GM12878 (cell line): ENCODE measurements at regions not wholly inside any gene's neighbourhood (a gene's known extent, or its start where the extent isn't known, plus 50 kb on each side); places are given as distances from the start of the nearest gene placed in this dataset.

Experiments
- ATAC-seq: fragments of 200-7000 bp; cut with Tn5 transposase; 3 replicates; pipeline ENCODE4 v1.9.1; 2020; ENCODE audit warnings: mild to moderate bottlenecking, moderate library complexity
- BruUV-seq: library from RNA; stranded (reverse); fragments of 400-500 nt; replicated peaks from 2 replicates; lab custom pipeline; 2021; lab: Mats Ljungman, UMichigan
- CTCF ChIA-PET: fragments of 300-600 bp; sonication (Branson Sonifier 250); formaldehyde crosslinking; extraction: SDS; loops from one replicate; lab custom pipeline; 2021; ENCODE audit warnings: inconsistent platforms; lab: Yijun Ruan, JAX
- POLR2A ChIA-PET: fragments of 350-600 bp; formaldehyde crosslinking; extraction: SDS; loops from one replicate; lab custom pipeline; 2021; ENCODE audit warnings: inconsistent platforms; lab: Charles Lee
- RAD21 ChIA-PET: fragments of 300-600 bp; sonication (Branson Sonifier 250); formaldehyde crosslinking; loops from one replicate; lab custom pipeline; 2023; ENCODE audit warnings: antibody characterized with exemption; ENCODE audit not compliant: unreplicated experiment; lab: Charles Lee
- SMC1A ChIA-PET: fragments of 300-600 bp; sonication (Branson Sonifier 250); formaldehyde crosslinking; loops from one replicate; lab custom pipeline; 2023; ENCODE audit not compliant: unreplicated experiment, uncharacterized antibody; lab: Charles Lee
- DNase-seq: peaks from one replicate; pipeline ENCODE4 v3.0.0-alpha.2; 2011; ENCODE audit warnings: low read depth, low spot score
- FAIRE-seq: peaks from 3 replicates; lab custom pipeline; 2011; peaks lifted over from hg19 to GRCh38; lab: Jason Lieb, UNC
- H2AFZ ChIP-seq: 2 replicates; pipeline ENCODE4 v1.6.0; 2011; ENCODE audit warnings: low read depth, low read length, control low read depth; ENCODE audit not compliant: control insufficient read depth
- H3K27ac ChIP-seq: 2 replicates; pipeline ENCODE4 v1.5.1; 2011; ENCODE audit warnings: control low read depth; ENCODE audit not compliant: control insufficient read depth, insufficient read depth
- H3K27me3 ChIP-seq, 2 experiments: replicated peaks in 1 of 2; 2 replicates each; pipeline versions ENCODE4 v1.6.0 to v1.6.1; 2011; ENCODE audit warnings: low read length in 1 of 2; ENCODE audit not compliant: control insufficient read depth in 2 of 2, insufficient read depth in 2 of 2
- H3K36me3 ChIP-seq, 2 experiments: 2 replicates each; pipeline ENCODE4 v1.5.1; 2011; ENCODE audit warnings: low read length in 1 of 2; ENCODE audit not compliant: control insufficient read depth in 2 of 2, insufficient read depth in 2 of 2
- H3K4me1 ChIP-seq: 2 replicates; pipeline ENCODE4 v1.6.1; 2011; ENCODE audit warnings: mild to moderate bottlenecking, low read length, moderate library complexity, mixed read lengths; ENCODE audit not compliant: control insufficient read depth, insufficient read depth
- H3K4me2 ChIP-seq: 2 replicates; pipeline ENCODE4 v1.6.0; 2011; ENCODE audit warnings: control low read depth; ENCODE audit not compliant: control insufficient read depth, insufficient read depth
- H3K4me3 ChIP-seq: fragments of 200-600 bp; sonication (generic); 2 replicates; pipeline ENCODE4 v1.5.1; 2016
- H3K79me2 ChIP-seq: 2 replicates; pipeline ENCODE4 v1.6.0; 2011; ENCODE audit warnings: low read length; ENCODE audit not compliant: control insufficient read depth, insufficient read depth
- H3K9ac ChIP-seq: 2 replicates; pipeline ENCODE4 v1.8.0; 2011; ENCODE audit warnings: low read length, control low read depth, mixed read lengths; ENCODE audit not compliant: control insufficient read depth, insufficient read depth
- H3K9me3 ChIP-seq: replicated peaks from 3 replicates; pipeline ENCODE4 v1.5.1; 2011; ENCODE audit warnings: mild to moderate bottlenecking, low read length; ENCODE audit not compliant: control insufficient read depth, insufficient read depth
- H4K20me1 ChIP-seq: 2 replicates; pipeline ENCODE4 v1.6.0; 2011; ENCODE audit not compliant: control insufficient read depth, insufficient read depth
- ATF2 ChIP-seq: IDR thresholded peaks from 2 replicates; pipeline ENCODE4 v1.6.1; 2012; ENCODE audit warnings: low read length, inconsistent platforms
- BMI1 ChIP-seq: fragments of 450-650 bp; IDR thresholded peaks from 2 replicates; pipeline ENCODE4 v1.6.1; 2016; ENCODE audit warnings: mild to moderate bottlenecking, moderate library complexity, borderline replicate concordance
- CUX1 ChIP-seq: IDR thresholded peaks from 2 replicates; pipeline ENCODE4 v1.6.1; 2012; ENCODE audit warnings: improper control_type of control experiment, low read depth, low read length; ENCODE audit not compliant: insufficient replicate concordance
- EED ChIP-seq: sonication (generic); IDR thresholded peaks from 2 replicates; pipeline ENCODE4 v1.6.1; 2016; ENCODE audit warnings: antibody characterized with exemption, low read depth
- EZH2 ChIP-seq: IDR thresholded peaks from 2 replicates; pipeline ENCODE4 v1.6.1; 2012; ENCODE audit warnings: low read depth, mild to moderate bottlenecking, control low read depth, inconsistent platforms, low read length, borderline replicate concordance; ENCODE audit not compliant: control insufficient read depth
- FOXM1 ChIP-seq: IDR thresholded peaks from 2 replicates; pipeline ENCODE4 v1.6.1; 2012; ENCODE audit warnings: low read depth, mild to moderate bottlenecking, inconsistent platforms, low read length, moderate library complexity
- HDAC6 ChIP-seq: fragments of 200-600 bp; sonication (generic); IDR thresholded peaks from one replicate; pipeline ENCODE4 v1.8.0; 2017; ENCODE audit warnings: antibody characterized with exemption; ENCODE audit not compliant: unreplicated experiment
- KDM1A ChIP-seq: fragments of 200-600 bp; sonication (generic); IDR thresholded peaks from 2 replicates; pipeline ENCODE4 v1.6.1; 2016; ENCODE audit warnings: borderline replicate concordance
- MEF2A ChIP-seq: IDR thresholded peaks from 2 replicates; pipeline ENCODE4 v1.6.1; 2011; ENCODE audit warnings: low read depth, mild to moderate bottlenecking, low read length, moderate library complexity; ENCODE audit not compliant: insufficient read depth
- MLLT1 ChIP-seq: fragments of 450-650 bp; IDR thresholded peaks from 2 replicates; pipeline ENCODE4 v1.6.1; 2016; ENCODE audit warnings: mild to moderate bottlenecking
- MYB ChIP-seq: fragments of 150-350 bp; IDR thresholded peaks from 2 replicates; pipeline ENCODE4 v1.6.1; 2014; ENCODE audit warnings: mild to moderate bottlenecking, low read depth, low read length, borderline replicate concordance
- POLR2AphosphoS2 ChIP-seq: IDR thresholded peaks from 2 replicates; pipeline ENCODE4 v1.6.1; 2011; ENCODE audit warnings: low read depth, mild to moderate bottlenecking, low read length, improper control_type of control experiment, moderate library complexity
- RBBP5 ChIP-seq: fragments of 200-600 bp; sonication (generic); conservative IDR thresholded peaks from 2 replicates; pipeline ENCODE4 v1.6.1; 2016
- SUPT20H ChIP-seq: IDR thresholded peaks from 2 replicates; pipeline ENCODE4 v1.6.1; 2011; ENCODE audit warnings: low read depth, mild to moderate bottlenecking, low read length, moderate library complexity, borderline replicate concordance; ENCODE audit not compliant: control insufficient read depth
- TAF1 ChIP-seq: IDR thresholded peaks from 2 replicates; pipeline ENCODE4 v1.6.1; 2011; ENCODE audit warnings: mild to moderate bottlenecking, low read depth, low read length, borderline replicate concordance
- WRNIP1 ChIP-seq: IDR thresholded peaks from 2 replicates; pipeline ENCODE4 v1.6.1; 2011; ENCODE audit warnings: low read depth, low read length, improper control_type of control experiment, borderline replicate concordance
- WGBS: methylation state at CpG from one replicate; pipeline ENCODE4 v1.1.6; 2016; ENCODE audit warnings: low lambda C conversion rate; ENCODE audit not compliant: insufficient replicate concordance, insufficient coverage; ENCODE audit errors: missing lambda C conversion rate; 5-methylcytosine and 5-hydroxymethylcytosine counted together
- in situ Hi-C: fragments of 300-500 bp; cut with MboI; formaldehyde crosslinking; loops from 9 replicates; pipeline ENCODE4 v1.14.3; 2018; ENCODE audit warnings: mixed read lengths
- intact Hi-C: fragments of 100-400 bp; cut with micrococcal nuclease; formaldehyde crosslinking; loops from one replicate; pipeline ENCODE4 v1.14.2; 2022; ENCODE audit not compliant: unreplicated experiment

- ChIA-PET CTCF (no interaction called here), RAD21 (no interaction called here), POLR2A (interaction anchor here (0.9 kb wide), 1 partner anchor 27 kb away, joined by 3 read pairs; no protein-coding TSS in a partner anchor), SMC1A (no interaction called here)
- Histone ChIP-seq H3K36me3 (no peaks in the 10 kb centered on the region), H3K9me3 (no peaks in the 10 kb centered on the region), H3K4me1 (no peaks in the 10 kb centered on the region), H3K79me2 (no peaks in the 10 kb centered on the region), H3K4me2 (no peak overlapping the region), H3K27ac (no peak overlapping the region), H3K27me3 (no peaks in the 10 kb centered on the region), H3K9ac (no peak overlapping the region), H3K4me3 (no peak overlapping the region), H2AFZ (no peak overlapping the region), H4K20me1 (no peaks in the 10 kb centered on the region)
- WGBS = 14% methylated on average over 2 of the region's 2 CpGs
- FAIRE-seq (no peak), DNase-seq (no peak), ATAC-seq (no peak)
- no TSS peak for BruUV-seq
- no peak for TF ChIP-seq FOXM1
- TF ChIP-seq POLR2AphosphoS2 = no peak
- no peak for TF ChIP-seq CUX1
- TF ChIP-seq MEF2A = no peak
- TF ChIP-seq MYB = no peak
- no peak for TF ChIP-seq MLLT1
- no peak for TF ChIP-seq HDAC6
- no peak for TF ChIP-seq SUPT20H
- TF ChIP-seq KDM1A = no peak
- TF ChIP-seq BMI1 = no peak
- TF ChIP-seq RBBP5 = no peak
- no peak for TF ChIP-seq TAF1
- no peak for TF ChIP-seq ATF2
- no peak for TF ChIP-seq WRNIP1
- TF ChIP-seq EED = no peak
- no peak for TF ChIP-seq EZH2
- in situ Hi-C loops = no loop called here
- intact Hi-C loops = no loop called here
Observed at GRCh38 chr5:106408570-106408969, 1262.2 kb downstream of the EFNA5 start.
